Neural cell (in vitro differentiated cells): ENCODE measurements at regions not wholly inside any gene's neighbourhood (a gene's known extent, or its start where the extent isn't known, plus 50 kb on each side); places are given as distances from the start of the nearest gene placed in this dataset.

Experiments
- CTCF ChIP-seq: fragments of 450-650 bp; IDR thresholded peaks from 2 replicates; pipeline ENCODE4 v1.5.1; 2014; ENCODE audit warnings: antibody characterized with exemption, mild to moderate bottlenecking, moderate library complexity; ENCODE audit not compliant: poor library complexity, severe bottlenecking
- EP300 ChIP-seq: fragments of 450-650 bp; conservative IDR thresholded peaks from 2 replicates; pipeline ENCODE4 v1.6.1; 2014; ENCODE audit warnings: antibody characterized with exemption, mild to moderate bottlenecking, moderate library complexity; ENCODE audit not compliant: poor library complexity, severe bottlenecking
- EZH2 ChIP-seq: fragments of 200-600, 300-800 bp; shearing (Covaris generic), sonication (generic); IDR thresholded peaks from 2 replicates; pipeline ENCODE4 v1.6.1; 2014; ENCODE audit warnings: antibody characterized with exemption, low read length, borderline replicate concordance, mild to moderate bottlenecking; ENCODE audit not compliant: insufficient read depth, poor library complexity, severe bottlenecking
- POLR2AphosphoS5 ChIP-seq: IDR thresholded peaks from 2 replicates; pipeline ENCODE4 v1.6.1; 2012
- RAD21 ChIP-seq: fragments of 450-650 bp; conservative IDR thresholded peaks from 2 replicates; pipeline ENCODE4 v1.6.1; 2014; ENCODE audit warnings: antibody characterized with exemption, mild to moderate bottlenecking, moderate library complexity
- REST ChIP-seq: IDR thresholded peaks from 2 replicates; pipeline ENCODE4 v1.6.1; 2012; ENCODE audit warnings: borderline replicate concordance
- TAF1 ChIP-seq: IDR thresholded peaks from 2 replicates; pipeline ENCODE4 v1.6.1; 2012; ENCODE audit warnings: low read depth

- no peak for TF ChIP-seq POLR2AphosphoS5
- TF ChIP-seq CTCF = no peak
- TF ChIP-seq EZH2 = no peak
- no peak for TF ChIP-seq RAD21
- TF ChIP-seq REST = no peak
- no peak for TF ChIP-seq EP300
- TF ChIP-seq TAF1 = no peak
Observed at GRCh38 chr11:95443386-95443785, 212.4 kb upstream of the SESN3 start.
